IMR-90 (cell line): ENCODE measurements at regions not wholly inside any gene's neighbourhood (a gene's known extent, or its start where the extent isn't known, plus 50 kb on each side); places are given as distances from the start of the nearest gene placed in this dataset.

Source experiments
- CEBPB ChIP-seq: IDR thresholded peaks from 2 replicates; pipeline ENCODE4 v1.6.1; 2012; ENCODE audit warnings: low read depth, low read length, improper control_type of control experiment
- FOS ChIP-seq: fragments of 150-350 bp; IDR thresholded peaks from 2 replicates; pipeline ENCODE4 v1.6.1; 2016; ENCODE audit warnings: low read depth, low read length
- MAFK ChIP-seq: IDR thresholded peaks from 2 replicates; pipeline ENCODE4 v1.6.1; 2012; ENCODE audit warnings: low read depth, low read length, improper control_type of control experiment
- MXI1 ChIP-seq: IDR thresholded peaks from 2 replicates; pipeline ENCODE4 v1.6.1; 2012; ENCODE audit warnings: low read depth, mild to moderate bottlenecking, low read length, moderate library complexity, borderline replicate concordance
- NFE2L2 ChIP-seq: fragments of 150-350 bp; IDR thresholded peaks from 2 replicates; pipeline ENCODE4 v1.6.1; 2016; ENCODE audit warnings: low read depth, mild to moderate bottlenecking, low read length
- POLR2A ChIP-seq: IDR thresholded peaks from 2 replicates; pipeline ENCODE4 v1.6.1; 2012; ENCODE audit warnings: mild to moderate bottlenecking, low read depth, low read length
- RAD21 ChIP-seq: IDR thresholded peaks from 2 replicates; pipeline ENCODE4 v1.6.1; 2012; ENCODE audit warnings: low read length, improper control_type of control experiment
- RFX5 ChIP-seq: IDR thresholded peaks from 2 replicates; pipeline ENCODE4 v1.8.0; 2012; ENCODE audit warnings: low read depth, mild to moderate bottlenecking, low read length, moderate library complexity
- SMC3 ChIP-seq: fragments of 150-350 bp; IDR thresholded peaks from 2 replicates; pipeline ENCODE4 v1.6.1; 2016; ENCODE audit warnings: low read depth, mild to moderate bottlenecking, antibody characterized with exemption, low read length, moderate library complexity
- TF ChIP-seq, protein P1 (sequence below): conservative IDR thresholded peaks from 2 replicates; pipeline ENCODE4 v1.5.1; 2012; ENCODE audit warnings: mild to moderate bottlenecking, low read depth, low read length, improper control_type of control experiment
- TF ChIP-seq, protein P2 (sequence below): fragments of 150-350 bp; IDR thresholded peaks from 2 replicates; pipeline ENCODE4 v1.6.1; 2017; ENCODE audit warnings: mild to moderate bottlenecking, antibody characterized with exemption, low read length, low read depth

DNA sequence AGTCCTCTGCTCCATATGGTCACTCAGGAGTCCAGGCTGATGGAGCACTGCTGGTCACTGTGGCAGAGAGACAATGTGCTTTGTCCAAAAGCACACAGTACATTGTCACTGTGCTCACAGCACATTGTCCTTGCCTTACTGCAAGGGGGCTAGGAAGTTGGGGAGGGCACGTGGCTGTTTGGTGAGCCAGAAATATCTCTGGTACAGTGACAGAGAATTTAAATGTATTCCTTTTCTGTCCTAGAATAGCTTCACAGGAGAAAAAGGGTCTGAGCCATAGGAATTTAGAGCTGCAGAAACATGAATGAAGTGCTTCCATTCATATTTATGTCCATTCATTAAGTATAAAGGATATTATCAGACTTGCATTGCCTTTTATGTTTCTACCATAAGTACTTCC is 110.8 kb upstream of the TRIM2 start:
- TF ChIP-seq, protein P1, sequence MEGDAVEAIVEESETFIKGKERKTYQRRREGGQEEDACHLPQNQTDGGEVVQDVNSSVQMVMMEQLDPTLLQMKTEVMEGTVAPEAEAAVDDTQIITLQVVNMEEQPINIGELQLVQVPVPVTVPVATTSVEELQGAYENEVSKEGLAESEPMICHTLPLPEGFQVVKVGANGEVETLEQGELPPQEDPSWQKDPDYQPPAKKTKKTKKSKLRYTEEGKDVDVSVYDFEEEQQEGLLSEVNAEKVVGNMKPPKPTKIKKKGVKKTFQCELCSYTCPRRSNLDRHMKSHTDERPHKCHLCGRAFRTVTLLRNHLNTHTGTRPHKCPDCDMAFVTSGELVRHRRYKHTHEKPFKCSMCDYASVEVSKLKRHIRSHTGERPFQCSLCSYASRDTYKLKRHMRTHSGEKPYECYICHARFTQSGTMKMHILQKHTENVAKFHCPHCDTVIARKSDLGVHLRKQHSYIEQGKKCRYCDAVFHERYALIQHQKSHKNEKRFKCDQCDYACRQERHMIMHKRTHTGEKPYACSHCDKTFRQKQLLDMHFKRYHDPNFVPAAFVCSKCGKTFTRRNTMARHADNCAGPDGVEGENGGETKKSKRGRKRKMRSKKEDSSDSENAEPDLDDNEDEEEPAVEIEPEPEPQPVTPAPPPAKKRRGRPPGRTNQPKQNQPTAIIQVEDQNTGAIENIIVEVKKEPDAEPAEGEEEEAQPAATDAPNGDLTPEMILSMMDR = no peak
- no peak for TF ChIP-seq POLR2A
- no peak for TF ChIP-seq MAFK
- TF ChIP-seq, protein P2, sequence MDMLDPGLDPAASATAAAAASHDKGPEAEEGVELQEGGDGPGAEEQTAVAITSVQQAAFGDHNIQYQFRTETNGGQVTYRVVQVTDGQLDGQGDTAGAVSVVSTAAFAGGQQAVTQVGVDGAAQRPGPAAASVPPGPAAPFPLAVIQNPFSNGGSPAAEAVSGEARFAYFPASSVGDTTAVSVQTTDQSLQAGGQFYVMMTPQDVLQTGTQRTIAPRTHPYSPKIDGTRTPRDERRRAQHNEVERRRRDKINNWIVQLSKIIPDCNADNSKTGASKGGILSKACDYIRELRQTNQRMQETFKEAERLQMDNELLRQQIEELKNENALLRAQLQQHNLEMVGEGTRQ = no peak
- no peak for TF ChIP-seq NFE2L2
- no peak for TF ChIP-seq RFX5
- TF ChIP-seq CEBPB = no peak
- no peak for TF ChIP-seq RAD21
- TF ChIP-seq SMC3 = no peak
- TF ChIP-seq FOS = no peak
- no peak for TF ChIP-seq MXI1
